HEK293T (cell line): ENCODE measurements at regions not wholly inside any gene's neighbourhood (a gene's known extent, or its start where the extent isn't known, plus 50 kb on each side); places are given as distances from the start of the nearest gene placed in this dataset.

Experiments used
- BHLHE40 ChIP-seq: fragments of 450-650 bp; IDR thresholded peaks from 2 replicates; pipeline ENCODE4 v1.6.1; 2016; ENCODE audit warnings: mild to moderate bottlenecking, moderate library complexity, borderline replicate concordance
- ELF4 ChIP-seq: fragments of 450-650 bp; IDR thresholded peaks from 2 replicates; pipeline ENCODE4 v1.6.1; 2017; ENCODE audit warnings: antibody characterized with exemption
- SP1 ChIP-seq: fragments of 450-650 bp; IDR thresholded peaks from 2 replicates; pipeline ENCODE4 v1.6.1; 2017
- ZNF384 ChIP-seq: fragments of 450-650 bp; IDR thresholded peaks from 2 replicates; pipeline ENCODE4 v1.6.1; 2016

- no peak for TF ChIP-seq ZNF384
- no peak for TF ChIP-seq ELF4
- no peak for TF ChIP-seq SP1
- no peak for TF ChIP-seq BHLHE40
Measured at GRCh38 chr12:108394196-108394595, 55.1 kb upstream of the CMKLR1 start.
